ENCODE measurements at regions not wholly inside any gene's neighbourhood (a gene's known extent, or its start where the extent isn't known, plus 50 kb on each side); places are given as distances from the start of the nearest gene placed in this dataset.

- ATAC-seq (no peak), DNase-seq (no peak)
- intact Hi-C loops (cut with micrococcal nuclease), result no loop called here
These were observed 208.9 kb upstream of the CFAP20DC start for GRCh38 chr3:59258550-59259260.

GRCh38 chr3:59257506-59257905 is 207.7 kb upstream of the CFAP20DC start:
- DNase-seq (no peak), ATAC-seq (no peak)
- intact Hi-C loops (cut with micrococcal nuclease), result no loop called here

GRCh38 chr3:59256230-59256629 is 206.4 kb upstream of the CFAP20DC start:
- ATAC-seq (no peak), DNase-seq (no peak)
- intact Hi-C loops (cut with micrococcal nuclease), result no loop called here

GRCh38 chr3:59254976-59255375 is 205.2 kb upstream of the CFAP20DC start:
- no peak for ATAC-seq
- intact Hi-C loops (cut with micrococcal nuclease), result no loop called here
- no peak for DNase-seq

- intact Hi-C loops (cut with micrococcal nuclease), result no loop called here
- peak; percentile 29 for DNase-seq
- ATAC-seq, result peak; percentile 48
These were observed 204.6 kb upstream of the CFAP20DC start for GRCh38 chr3:59254433-59254832.

GRCh38 chr3:59253523-59253922 is 203.7 kb upstream of the CFAP20DC start:
- ATAC-seq (no peak), DNase-seq (no peak)
- intact Hi-C loops (cut with micrococcal nuclease), result no loop called here

- DNase-seq (no peak), ATAC-seq (peak; percentile 28)
- intact Hi-C loops (cut with micrococcal nuclease), result no loop called here
These were observed 202.0 kb upstream of the CFAP20DC start for GRCh38 chr3:59251869-59252268.

GRCh38 chr3:59250600-59250999 is 200.8 kb upstream of the CFAP20DC start:
- intact Hi-C loops (cut with micrococcal nuclease), result no loop called here
- no peak for ATAC-seq
- no peak for DNase-seq

- DNase-seq (no peak), ATAC-seq (no peak)
- intact Hi-C loops (cut with micrococcal nuclease), result no loop called here
These were observed 200.0 kb upstream of the CFAP20DC start for GRCh38 chr3:59249698-59250361.

- intact Hi-C loops (cut with micrococcal nuclease), result no loop called here
- DNase-seq (no peak), ATAC-seq (peak; percentile 22)
These were observed 199.2 kb upstream of the CFAP20DC start for GRCh38 chr3:59249004-59249403.

GRCh38 chr3:59247402-59247841 is 197.6 kb upstream of the CFAP20DC start:
- ATAC-seq, result no peak
- intact Hi-C loops (cut with micrococcal nuclease), result no loop called here
- DNase-seq, result no peak

GRCh38 chr3:59246719-59247401 is 197.0 kb upstream of the CFAP20DC start:
- intact Hi-C loops (cut with micrococcal nuclease), result no loop called here

GRCh38 chr3:59245859-59246501 is 196.2 kb upstream of the CFAP20DC start:
- intact Hi-C loops (cut with micrococcal nuclease), result no loop called here
- ATAC-seq (no peak), DNase-seq (no peak)

More at GRCh38 chr3:59246719-59247401, 197.0 kb upstream of the CFAP20DC start:
- ATAC-seq, result no peak
- DNase-seq, result no peak

GRCh38 chr3:59245300-59245858 is 195.6 kb upstream of the CFAP20DC start:
- ATAC-seq (peak; percentile 86), DNase-seq (no peak)
- intact Hi-C loops (cut with micrococcal nuclease), result no loop called here

- ATAC-seq, result peak; percentile 62
These were observed 194.5 kb upstream of the CFAP20DC start for GRCh38 chr3:59244343-59244742.

GRCh38 chr3:59243476-59243875 is 193.7 kb upstream of the CFAP20DC start:
- intact Hi-C loops (cut with micrococcal nuclease), result no loop called here
- no peak for DNase-seq
- no peak for ATAC-seq

More at GRCh38 chr3:59244343-59244742, 194.5 kb upstream of the CFAP20DC start:
- peak; percentile 35 for DNase-seq
- intact Hi-C loops (cut with micrococcal nuclease), result no loop called here

GRCh38 chr3:59240666-59241255 is 190.9 kb upstream of the CFAP20DC start:
- intact Hi-C loops (cut with micrococcal nuclease), result no loop called here
- no peak for ATAC-seq
- no peak for DNase-seq

GRCh38 chr3:59237121-59237520 is 187.3 kb upstream of the CFAP20DC start:
- intact Hi-C loops (cut with micrococcal nuclease), result no loop called here
- no peak for ATAC-seq
- no peak for DNase-seq

- no peak for ATAC-seq
- intact Hi-C loops (cut with micrococcal nuclease), result no loop called here
- no peak for DNase-seq
These were observed 185.8 kb upstream of the CFAP20DC start for GRCh38 chr3:59235634-59236012.

All from left ventricle myocardium superior (tissue), 1 donor.